Sigmoid colon (tissue), 4 donors: ENCODE measurements at regions not wholly inside any gene's neighbourhood (a gene's known extent, or its start where the extent isn't known, plus 50 kb on each side); places are given as distances from the start of the nearest gene placed in this dataset.

ENCODE experiments used
- EP300 ChIP-seq, 4 donors: sonication (generic); formaldehyde crosslinking; IDR thresholded peaks; one replicate each; pipeline ENCODE4 v1.6.1; 2017; ENCODE audit warnings: antibody characterized with exemption in 4 of 4
- POLR2A ChIP-seq, 2 donors: fragments of 450-650 bp; IDR thresholded peaks; one replicate each; pipeline ENCODE4 v1.6.1; 2016; ENCODE audit warnings: antibody characterized with exemption in 2 of 2, mild to moderate bottlenecking in 2 of 2, moderate library complexity in 2 of 2
- POLR2AphosphoS5 ChIP-seq, 4 donors: sonication (generic); formaldehyde crosslinking; IDR thresholded peaks; one replicate each; pipeline ENCODE4 v1.6.1; 2017; ENCODE audit warnings: antibody characterized with exemption in 4 of 4
- TF ChIP-seq, protein P1 (sequence below), 4 experiments: fragments of 450-650 bp in 3 of 4; fragments of 200-600 bp in 1 of 4; IDR thresholded peaks; one replicate each; pipeline ENCODE4 v1.5.1; 2016 to 2019; ENCODE audit warnings: antibody characterized with exemption in 4 of 4, mild to moderate bottlenecking in 3 of 4, moderate library complexity in 2 of 4

DNA sequence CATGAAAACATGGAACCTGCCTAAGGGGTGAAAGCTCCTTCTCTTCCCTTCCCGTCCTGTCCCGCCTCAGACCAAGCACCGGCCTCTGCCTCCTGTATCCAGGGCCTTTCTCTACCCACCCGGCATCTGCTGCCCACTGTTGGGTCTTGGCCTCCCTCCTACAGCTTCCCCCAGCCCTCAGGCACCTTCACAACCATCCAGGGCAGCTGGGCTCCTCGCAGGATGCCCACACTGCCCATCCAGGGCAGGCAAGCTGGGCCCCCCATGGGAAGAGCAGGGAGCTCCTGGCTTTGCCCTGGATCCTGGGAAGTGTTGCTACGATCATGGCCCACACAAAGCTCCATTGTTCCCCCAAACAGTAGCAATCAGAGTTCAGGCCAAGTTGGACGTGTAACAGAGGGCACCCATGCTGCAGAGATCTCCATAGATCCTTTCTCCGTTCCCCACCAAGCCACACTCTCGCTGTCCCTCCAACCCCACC lies 206.6 kb downstream of the NDUFA10 start:
- TF ChIP-seq EP300 (IDR thresholded peaks at IDR 0.05) (no peak), POLR2A (IDR thresholded peaks at IDR 0.05) (no peak), POLR2AphosphoS5 (IDR thresholded peaks at IDR 0.05) (no peak)
- TF ChIP-seq, protein P1, sequence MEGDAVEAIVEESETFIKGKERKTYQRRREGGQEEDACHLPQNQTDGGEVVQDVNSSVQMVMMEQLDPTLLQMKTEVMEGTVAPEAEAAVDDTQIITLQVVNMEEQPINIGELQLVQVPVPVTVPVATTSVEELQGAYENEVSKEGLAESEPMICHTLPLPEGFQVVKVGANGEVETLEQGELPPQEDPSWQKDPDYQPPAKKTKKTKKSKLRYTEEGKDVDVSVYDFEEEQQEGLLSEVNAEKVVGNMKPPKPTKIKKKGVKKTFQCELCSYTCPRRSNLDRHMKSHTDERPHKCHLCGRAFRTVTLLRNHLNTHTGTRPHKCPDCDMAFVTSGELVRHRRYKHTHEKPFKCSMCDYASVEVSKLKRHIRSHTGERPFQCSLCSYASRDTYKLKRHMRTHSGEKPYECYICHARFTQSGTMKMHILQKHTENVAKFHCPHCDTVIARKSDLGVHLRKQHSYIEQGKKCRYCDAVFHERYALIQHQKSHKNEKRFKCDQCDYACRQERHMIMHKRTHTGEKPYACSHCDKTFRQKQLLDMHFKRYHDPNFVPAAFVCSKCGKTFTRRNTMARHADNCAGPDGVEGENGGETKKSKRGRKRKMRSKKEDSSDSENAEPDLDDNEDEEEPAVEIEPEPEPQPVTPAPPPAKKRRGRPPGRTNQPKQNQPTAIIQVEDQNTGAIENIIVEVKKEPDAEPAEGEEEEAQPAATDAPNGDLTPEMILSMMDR (IDR thresholded peaks at IDR 0.05) = no peak
